Esophagus muscularis mucosa (tissue), 3 donors: ENCODE measurements at regions not wholly inside any gene's neighbourhood (a gene's known extent, or its start where the extent isn't known, plus 50 kb on each side); places are given as distances from the start of the nearest gene placed in this dataset.

Experiments
- CTCF ChIP-seq, 3 experiments: fragments of 200-600 bp in 2 of 3; fragments of 450-650 bp in 1 of 3; sonication (generic) in 2 of 3; IDR thresholded peaks; one replicate each; pipeline ENCODE4 v1.5.1; 2017 to 2019; ENCODE audit warnings: antibody characterized with exemption in 3 of 3, mild to moderate bottlenecking in 2 of 3, moderate library complexity in 1 of 3
- POLR2A ChIP-seq: fragments of 450-650 bp; IDR thresholded peaks from one replicate; pipeline ENCODE4 v1.6.1; 2017; ENCODE audit warnings: antibody characterized with exemption, moderate library complexity, mild to moderate bottlenecking, low read depth

GRCh38 chr11:98107736-98108135, 913.0 kb upstream of the CNTN5 start:
- no peak for TF ChIP-seq CTCF (IDR thresholded peaks at IDR 0.05)
- TF ChIP-seq POLR2A: no peak
